ENCODE measurements at regions not wholly inside any gene's neighbourhood (a gene's known extent, or its start where the extent isn't known, plus 50 kb on each side); places are given as distances from the start of the nearest gene placed in this dataset.

DNA sequence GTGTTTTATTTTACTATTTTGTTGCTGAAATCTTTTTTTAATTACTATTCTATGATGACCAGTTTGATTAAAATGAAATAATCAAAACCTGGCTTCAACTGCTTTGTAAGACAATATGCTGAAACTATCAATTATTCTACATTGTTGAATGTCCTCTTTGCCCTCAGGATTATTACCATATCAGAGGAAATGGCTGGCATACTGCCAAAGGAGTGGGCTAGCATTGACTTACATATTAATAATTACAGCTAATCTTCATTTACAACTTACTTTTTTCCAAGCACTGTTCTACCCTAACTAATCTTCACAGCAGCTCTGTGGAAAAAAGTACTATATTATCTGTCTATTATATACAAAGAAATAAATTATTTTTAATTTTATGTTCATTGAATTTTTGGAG lies 560.5 kb downstream of the BCKDHB start:
- Histone ChIP-seq H3K4me3 (ENCODE audit: low read length in 3 of 3) (no peak overlapping the region), H3K9ac (ENCODE audit: low read length in 3 of 3) (no peak overlapping the region), H3K4me1 (ENCODE audit: control insufficient read depth in 2 of 3, insufficient read depth in 2 of 3, low read depth in 1 of 3, low read length in 3 of 3) (no peaks in the 10 kb centered on the region), H3K9me3 (ENCODE audit: control insufficient read depth in 2 of 3, insufficient read depth in 1 of 3, low read length in 3 of 3) (no peaks in the 10 kb centered on the region), H3K27me3 (ENCODE audit: control insufficient read depth, insufficient read depth, low read length) (no peaks in the 10 kb centered on the region), H3K36me3 (ENCODE audit: control insufficient read depth in 2 of 3, insufficient read depth in 3 of 3, low read length in 3 of 3) (no peaks in the 10 kb centered on the region), H3K27ac (ENCODE audit: low read depth in 2 of 2, low read length in 2 of 2) (no peak overlapping the region)
- TF ChIP-seq, protein P1, sequence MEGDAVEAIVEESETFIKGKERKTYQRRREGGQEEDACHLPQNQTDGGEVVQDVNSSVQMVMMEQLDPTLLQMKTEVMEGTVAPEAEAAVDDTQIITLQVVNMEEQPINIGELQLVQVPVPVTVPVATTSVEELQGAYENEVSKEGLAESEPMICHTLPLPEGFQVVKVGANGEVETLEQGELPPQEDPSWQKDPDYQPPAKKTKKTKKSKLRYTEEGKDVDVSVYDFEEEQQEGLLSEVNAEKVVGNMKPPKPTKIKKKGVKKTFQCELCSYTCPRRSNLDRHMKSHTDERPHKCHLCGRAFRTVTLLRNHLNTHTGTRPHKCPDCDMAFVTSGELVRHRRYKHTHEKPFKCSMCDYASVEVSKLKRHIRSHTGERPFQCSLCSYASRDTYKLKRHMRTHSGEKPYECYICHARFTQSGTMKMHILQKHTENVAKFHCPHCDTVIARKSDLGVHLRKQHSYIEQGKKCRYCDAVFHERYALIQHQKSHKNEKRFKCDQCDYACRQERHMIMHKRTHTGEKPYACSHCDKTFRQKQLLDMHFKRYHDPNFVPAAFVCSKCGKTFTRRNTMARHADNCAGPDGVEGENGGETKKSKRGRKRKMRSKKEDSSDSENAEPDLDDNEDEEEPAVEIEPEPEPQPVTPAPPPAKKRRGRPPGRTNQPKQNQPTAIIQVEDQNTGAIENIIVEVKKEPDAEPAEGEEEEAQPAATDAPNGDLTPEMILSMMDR (IDR thresholded peaks at IDR 0.05; ENCODE audit: borderline replicate concordance, extremely low read depth, insufficient read depth) = no peak
- no peak for DNase-seq
- intact Hi-C loops (cut with DNase I) = no loop called here
- FAIRE-seq = no peak

DNA sequence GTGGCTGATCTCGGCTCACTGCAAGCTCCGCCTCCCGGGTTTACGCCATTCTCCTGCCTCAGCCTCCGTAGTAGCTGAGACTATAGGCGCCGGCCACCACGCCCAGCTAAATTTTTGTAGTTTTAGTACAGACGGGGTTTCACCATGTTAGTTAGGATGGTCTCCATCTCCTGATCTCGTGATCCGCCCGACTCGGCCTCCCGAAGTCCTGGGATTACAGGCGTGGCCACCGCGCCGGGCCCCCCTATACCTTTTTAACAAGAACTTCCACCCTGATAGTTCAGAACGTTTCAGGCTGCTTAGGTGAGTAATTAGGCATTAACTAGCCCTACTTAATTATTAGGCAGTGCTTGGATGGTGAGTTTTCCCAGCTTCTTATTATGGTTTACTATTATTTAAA lies 552.5 kb downstream of the BCKDHB start:
- Histone ChIP-seq H3K9me3 (ENCODE audit: control insufficient read depth in 2 of 3, insufficient read depth in 1 of 3, low read length in 3 of 3) (no peaks in the 10 kb centered on the region), H3K9ac (ENCODE audit: low read length in 3 of 3) (no peak overlapping the region), H3K36me3 (ENCODE audit: control insufficient read depth in 2 of 3, insufficient read depth in 3 of 3, low read length in 3 of 3) (no peaks in the 10 kb centered on the region), H3K4me1 (ENCODE audit: control insufficient read depth in 2 of 3, insufficient read depth in 2 of 3, low read depth in 1 of 3, low read length in 3 of 3) (no peaks in the 10 kb centered on the region), H3K27me3 (ENCODE audit: control insufficient read depth, insufficient read depth, low read length) (no peaks in the 10 kb centered on the region), H3K27ac (ENCODE audit: low read depth in 2 of 2, low read length in 2 of 2) (no peak overlapping the region), H3K4me3 (ENCODE audit: low read length in 3 of 3) (no peak overlapping the region)
- FAIRE-seq (no peak), DNase-seq (no peak)
- TF ChIP-seq, protein P1 (IDR thresholded peaks at IDR 0.05; ENCODE audit: borderline replicate concordance, extremely low read depth, insufficient read depth) = no peak
- intact Hi-C loops (cut with DNase I) = no loop called here

DNA sequence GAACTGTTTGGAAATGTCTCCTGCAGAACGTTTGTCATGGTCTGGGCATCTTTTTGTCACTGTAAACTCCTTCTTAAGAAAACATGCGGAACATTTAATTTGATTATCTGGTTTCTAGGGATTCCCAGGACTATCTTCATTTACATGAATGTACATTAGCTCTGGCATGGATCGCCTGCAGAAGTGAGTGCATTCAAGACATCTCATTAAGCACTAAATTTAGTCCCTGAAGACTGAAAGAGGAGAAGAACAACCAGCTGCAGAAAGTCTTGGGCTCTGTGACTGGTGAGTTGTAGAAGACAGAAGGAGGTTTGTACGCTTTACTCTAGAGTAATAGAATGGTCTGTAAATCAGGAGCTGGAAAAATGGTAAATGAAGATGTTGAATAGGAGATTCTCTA lies 540.7 kb downstream of the BCKDHB start:
- Histone ChIP-seq H3K36me3 (ENCODE audit: control insufficient read depth in 2 of 3, insufficient read depth in 3 of 3, low read length in 3 of 3) (no peaks in the 10 kb centered on the region), H3K4me3 (ENCODE audit: low read length in 3 of 3) (no peak overlapping the region), H3K9ac (ENCODE audit: low read length in 3 of 3) (no peak overlapping the region), H3K9me3 (ENCODE audit: control insufficient read depth in 2 of 3, insufficient read depth in 1 of 3, low read length in 3 of 3) (no peaks in the 10 kb centered on the region), H3K27ac (ENCODE audit: low read depth in 2 of 2, low read length in 2 of 2) (no peak overlapping the region), H3K27me3 (ENCODE audit: control insufficient read depth, insufficient read depth, low read length) (no peaks in the 10 kb centered on the region), H3K4me1 (ENCODE audit: control insufficient read depth in 2 of 3, insufficient read depth in 2 of 3, low read depth in 1 of 3, low read length in 3 of 3) (no peaks in the 10 kb centered on the region)
- DNase-seq = no peak
- no peak for FAIRE-seq
- TF ChIP-seq, protein P1 (IDR thresholded peaks at IDR 0.05; ENCODE audit: borderline replicate concordance, extremely low read depth, insufficient read depth) = no peak
- intact Hi-C loops (cut with DNase I) = no loop called here

DNA sequence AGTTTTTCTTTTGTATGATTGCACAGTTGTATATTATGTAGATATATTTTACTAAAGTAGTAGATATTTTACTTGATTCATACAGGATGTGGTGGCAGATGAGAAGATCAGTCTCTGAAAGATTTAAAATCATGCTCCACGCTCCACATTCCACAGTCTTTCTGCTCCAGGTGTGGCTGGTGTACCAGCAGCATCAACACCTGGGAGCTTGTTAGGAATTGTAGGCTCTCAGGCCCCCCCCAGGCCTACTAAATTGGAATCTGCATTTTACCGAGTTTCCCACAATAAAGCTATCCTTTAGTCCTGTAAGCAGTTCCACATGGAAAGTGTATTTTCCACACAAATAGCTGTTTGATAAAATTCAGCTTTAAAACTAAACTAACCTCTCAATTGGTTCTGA lies 537.4 kb downstream of the BCKDHB start:
- intact Hi-C loops (cut with DNase I) = no loop called here
- Histone ChIP-seq H3K36me3 (ENCODE audit: control insufficient read depth in 2 of 3, insufficient read depth in 3 of 3, low read length in 3 of 3) (no peaks in the 10 kb centered on the region), H3K27ac (ENCODE audit: low read depth in 2 of 2, low read length in 2 of 2) (no peak overlapping the region), H3K27me3 (ENCODE audit: control insufficient read depth, insufficient read depth, low read length) (no peaks in the 10 kb centered on the region), H3K9ac (ENCODE audit: low read length in 3 of 3) (no peak overlapping the region), H3K4me3 (ENCODE audit: low read length in 3 of 3) (no peak overlapping the region), H3K4me1 (ENCODE audit: control insufficient read depth in 2 of 3, insufficient read depth in 2 of 3, low read depth in 1 of 3, low read length in 3 of 3) (no peaks in the 10 kb centered on the region), H3K9me3 (ENCODE audit: control insufficient read depth in 2 of 3, insufficient read depth in 1 of 3, low read length in 3 of 3) (no peaks in the 10 kb centered on the region)
- FAIRE-seq (no peak), DNase-seq (no peak)
- TF ChIP-seq, protein P1 (IDR thresholded peaks at IDR 0.05; ENCODE audit: borderline replicate concordance, extremely low read depth, insufficient read depth) = no peak

Measured in kidney (tissue), 13 donors.